ENCODE measurements at regions not wholly inside any gene's neighbourhood (a gene's known extent, or its start where the extent isn't known, plus 50 kb on each side); places are given as distances from the start of the nearest gene placed in this dataset.

GRCh38 chr12:42804928-42805327, 215.4 kb upstream of the PRICKLE1 start:
- no peak overlapping the region for H3K27ac ChIP-seq (ENCODE audit: low read depth, low read length)
- no peak for DNase-seq
- H3K27ac Mint-ChIP-seq, result no peak overlapping the region
- H3K36me3 Mint-ChIP-seq, result no peaks in the 10 kb centered on the region
- no peak overlapping the region for H3K4me3 Mint-ChIP-seq
- no peak overlapping the region for H3K4me3 ChIP-seq (ENCODE audit: low read length)
- H3K27me3 Mint-ChIP-seq, result no peaks in the 10 kb centered on the region
- POLR2A ChIA-PET, result no interaction called here
- H3K9me3 Mint-ChIP-seq, result peaks cover 0 to 2% (median 0%) of the 10 kb centered on the region in 11 donors
- H3K4me1 Mint-ChIP-seq, result no peaks in the 10 kb centered on the region
- H3K36me3 ChIP-seq (ENCODE audit: control insufficient read depth in 2 of 3, insufficient read depth in 3 of 3, low read length in 3 of 3), result no peaks in the 10 kb centered on the region
- ATAC-seq, result no peak
- intact Hi-C loops (cut with micrococcal nuclease), result no loop called here
- no peaks in the 10 kb centered on the region for H3K27me3 ChIP-seq (ENCODE audit: control insufficient read depth in 2 of 2, insufficient read depth in 2 of 2, low read length in 2 of 2)
- H3K4me1 ChIP-seq (ENCODE audit: control insufficient read depth in 2 of 2, insufficient read depth in 2 of 2, low read length in 2 of 2), result no peaks in the 10 kb centered on the region
- no peaks in the 10 kb centered on the region for H3K9me3 ChIP-seq (ENCODE audit: control insufficient read depth in 2 of 3, low read length in 3 of 3)
- CTCF ChIA-PET, result no interaction called here

DNA sequence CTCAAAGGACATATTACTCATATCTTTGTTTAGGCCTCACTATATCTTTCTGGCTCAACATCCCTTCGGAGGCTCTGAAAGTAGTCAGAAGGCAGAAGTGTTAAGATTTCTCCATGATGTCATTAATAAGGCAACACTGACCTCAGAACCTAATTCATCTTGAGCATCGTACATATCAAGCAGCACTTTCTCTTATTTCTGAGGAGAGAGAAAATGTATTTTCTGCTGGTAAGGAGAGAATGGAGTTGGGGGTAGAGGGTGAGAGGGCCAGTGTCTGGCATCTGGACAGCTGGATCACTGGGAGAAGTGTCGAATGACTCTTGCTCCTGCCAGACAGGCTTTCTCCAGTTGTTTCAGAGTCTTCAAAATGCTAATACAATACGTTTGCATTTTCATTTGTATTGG, 213.2 kb upstream of the PRICKLE1 start:
- ATAC-seq, result no peak
- no peak overlapping the region for H3K4me3 Mint-ChIP-seq
- no peaks in the 10 kb centered on the region for H3K27me3 Mint-ChIP-seq
- no peaks in the 10 kb centered on the region for H3K9me3 ChIP-seq (ENCODE audit: control insufficient read depth in 2 of 3, low read length in 3 of 3)
- no peak overlapping the region for H3K27ac Mint-ChIP-seq
- ChIA-PET CTCF (no interaction called here), POLR2A (no interaction called here)
- no peaks in the 10 kb centered on the region for H3K27me3 ChIP-seq (ENCODE audit: control insufficient read depth in 2 of 2, insufficient read depth in 2 of 2, low read length in 2 of 2)
- intact Hi-C loops (cut with micrococcal nuclease), result no loop called here
- no peak overlapping the region for H3K4me3 ChIP-seq (ENCODE audit: low read length)
- H3K4me1 ChIP-seq (ENCODE audit: control insufficient read depth in 2 of 2, insufficient read depth in 2 of 2, low read length in 2 of 2), result no peaks in the 10 kb centered on the region
- H3K27ac ChIP-seq (ENCODE audit: low read depth, low read length), result no peak overlapping the region
- H3K36me3 ChIP-seq (ENCODE audit: control insufficient read depth in 2 of 3, insufficient read depth in 3 of 3, low read length in 3 of 3), result no peaks in the 10 kb centered on the region
- DNase-seq, result no peak
- no peaks in the 10 kb centered on the region for H3K36me3 Mint-ChIP-seq
- H3K4me1 Mint-ChIP-seq, result no peaks in the 10 kb centered on the region
- H3K9me3 Mint-ChIP-seq, result peaks cover 0 to 7% (median 0%) of the 10 kb centered on the region in 11 donors

DNA sequence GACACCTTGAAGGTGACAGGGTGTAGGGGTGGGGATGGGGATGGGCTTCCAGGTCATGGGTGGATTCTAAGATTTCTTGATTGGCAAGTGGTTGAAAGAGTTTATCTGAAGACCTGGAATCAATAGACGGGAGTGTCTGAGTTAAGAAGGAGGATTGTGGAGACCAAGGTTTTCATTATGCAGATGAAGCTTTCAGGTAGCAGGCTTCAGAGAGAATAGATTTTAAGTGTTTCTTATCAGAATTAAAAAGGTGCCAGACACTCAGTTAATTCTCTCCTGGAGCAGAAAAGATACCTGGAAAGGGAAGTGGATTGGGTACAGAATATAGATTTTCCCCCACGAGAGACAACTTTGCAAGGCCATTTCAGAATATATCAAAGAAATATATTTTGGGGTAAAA, 211.7 kb upstream of the PRICKLE1 start:
- ChIA-PET CTCF (no interaction called here), POLR2A (no interaction called here)
- no peaks in the 10 kb centered on the region for H3K27me3 ChIP-seq (ENCODE audit: control insufficient read depth in 2 of 2, insufficient read depth in 2 of 2, low read length in 2 of 2)
- no peak overlapping the region for H3K4me3 Mint-ChIP-seq
- H3K4me1 ChIP-seq (ENCODE audit: control insufficient read depth in 2 of 2, insufficient read depth in 2 of 2, low read length in 2 of 2), result no peaks in the 10 kb centered on the region
- H3K36me3 ChIP-seq (ENCODE audit: control insufficient read depth in 2 of 3, insufficient read depth in 3 of 3, low read length in 3 of 3), result no peaks in the 10 kb centered on the region
- H3K4me1 Mint-ChIP-seq, result no peaks in the 10 kb centered on the region
- H3K9me3 ChIP-seq (ENCODE audit: control insufficient read depth in 2 of 3, low read length in 3 of 3), result no peaks in the 10 kb centered on the region
- peaks cover 0 to 7% (median 0%) of the 10 kb centered on the region in 11 donors for H3K9me3 Mint-ChIP-seq
- H3K27ac ChIP-seq (ENCODE audit: low read depth, low read length), result no peak overlapping the region
- intact Hi-C loops (cut with micrococcal nuclease), result no loop called here
- ATAC-seq, result no peak
- H3K4me3 ChIP-seq (ENCODE audit: low read length), result no peak overlapping the region
- DNase-seq, result no peak
- H3K27ac Mint-ChIP-seq, result no peak overlapping the region
- no peaks in the 10 kb centered on the region for H3K27me3 Mint-ChIP-seq
- no peaks in the 10 kb centered on the region for H3K36me3 Mint-ChIP-seq

DNA sequence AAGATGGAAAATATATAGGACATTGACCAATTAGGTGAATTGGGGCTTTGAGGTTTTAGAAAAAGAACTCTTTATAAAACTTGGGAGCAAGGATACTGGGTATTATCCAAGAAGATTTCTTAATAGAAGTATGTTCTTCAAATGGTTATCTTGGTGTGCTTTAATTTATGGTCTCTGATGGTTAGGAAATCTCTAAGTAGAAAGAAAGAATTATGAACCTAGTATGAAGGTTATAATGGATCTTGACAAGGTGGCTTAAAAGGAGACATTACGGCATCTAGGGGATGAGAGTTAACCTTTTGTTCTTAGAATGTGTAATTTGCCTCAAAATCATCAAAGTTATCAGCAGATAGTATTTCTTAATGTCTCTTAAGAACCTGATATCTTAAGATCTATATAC, 210.4 kb upstream of the PRICKLE1 start:
- H3K27me3 ChIP-seq (ENCODE audit: control insufficient read depth in 2 of 2, insufficient read depth in 2 of 2, low read length in 2 of 2), result no peaks in the 10 kb centered on the region
- Mint-ChIP-seq H3K27ac (no peak overlapping the region), H3K4me3 (no peak overlapping the region), H3K36me3 (no peaks in the 10 kb centered on the region), H3K9me3 (peaks cover 0 to 7% (median 1%) of the 10 kb centered on the region in 11 donors), H3K4me1 (no peaks in the 10 kb centered on the region), H3K27me3 (no peaks in the 10 kb centered on the region)
- intact Hi-C loops (cut with micrococcal nuclease), result no loop called here
- ChIA-PET POLR2A (no interaction called here), CTCF (no interaction called here)
- H3K36me3 ChIP-seq (ENCODE audit: control insufficient read depth in 2 of 3, insufficient read depth in 3 of 3, low read length in 3 of 3), result no peaks in the 10 kb centered on the region
- DNase-seq (no peak), ATAC-seq (no peak)
- no peak overlapping the region for H3K4me3 ChIP-seq (ENCODE audit: low read length)
- no peaks in the 10 kb centered on the region for H3K9me3 ChIP-seq (ENCODE audit: control insufficient read depth in 2 of 3, low read length in 3 of 3)
- H3K4me1 ChIP-seq (ENCODE audit: control insufficient read depth in 2 of 2, insufficient read depth in 2 of 2, low read length in 2 of 2), result no peaks in the 10 kb centered on the region
- H3K27ac ChIP-seq (ENCODE audit: low read depth, low read length), result no peak overlapping the region

- CTCF ChIA-PET, result no interaction called here
- H3K4me3 ChIP-seq (ENCODE audit: low read length), result no peak overlapping the region
- no peaks in the 10 kb centered on the region for H3K36me3 ChIP-seq (ENCODE audit: control insufficient read depth in 2 of 3, insufficient read depth in 3 of 3, low read length in 3 of 3)
- Mint-ChIP-seq H3K9me3 (peaks cover 0 to 7% (median 0%) of the 10 kb centered on the region in 11 donors), H3K27ac (no peak overlapping the region), H3K27me3 (no peaks in the 10 kb centered on the region), H3K36me3 (no peaks in the 10 kb centered on the region), H3K4me3 (no peak overlapping the region), H3K4me1 (no peaks in the 10 kb centered on the region)
- no peaks in the 10 kb centered on the region for H3K9me3 ChIP-seq (ENCODE audit: control insufficient read depth in 2 of 3, low read length in 3 of 3)
- H3K27ac ChIP-seq (ENCODE audit: low read depth, low read length), result no peak overlapping the region
- POLR2A ChIA-PET, result no interaction called here
- ATAC-seq (no peak), DNase-seq (no peak)
- no peaks in the 10 kb centered on the region for H3K27me3 ChIP-seq (ENCODE audit: control insufficient read depth in 2 of 2, insufficient read depth in 2 of 2, low read length in 2 of 2)
- H3K4me1 ChIP-seq (ENCODE audit: control insufficient read depth in 2 of 2, insufficient read depth in 2 of 2, low read length in 2 of 2), result no peaks in the 10 kb centered on the region
- intact Hi-C loops (cut with micrococcal nuclease), result no loop called here
Measured at GRCh38 chr12:42798811-42799438, 209.4 kb upstream of the PRICKLE1 start.

- Mint-ChIP-seq H3K27ac (no peak overlapping the region), H3K4me3 (no peak overlapping the region)
- intact Hi-C loops (cut with micrococcal nuclease), result no loop called here
Measured at GRCh38 chr12:42794806-42795205, 205.3 kb upstream of the PRICKLE1 start.

GRCh38 chr12:42793166-42793565, 203.6 kb upstream of the PRICKLE1 start:
- ATAC-seq (no peak), DNase-seq (no peak)
- H3K4me1 Mint-ChIP-seq, result no peaks in the 10 kb centered on the region
- H3K36me3 Mint-ChIP-seq, result no peaks in the 10 kb centered on the region
- no peaks in the 10 kb centered on the region for H3K27me3 ChIP-seq (ENCODE audit: control insufficient read depth in 2 of 2, insufficient read depth in 2 of 2, low read length in 2 of 2)
- H3K4me1 ChIP-seq (ENCODE audit: control insufficient read depth in 2 of 2, insufficient read depth in 2 of 2, low read length in 2 of 2), result no peaks in the 10 kb centered on the region
- POLR2A ChIA-PET, result no interaction called here
- H3K27me3 Mint-ChIP-seq, result no peaks in the 10 kb centered on the region
- CTCF ChIA-PET, result no interaction called here
- H3K9me3 Mint-ChIP-seq, result peaks cover 0 to 6% (median 2%) of the 10 kb centered on the region in 11 donors
- H3K4me3 Mint-ChIP-seq, result no peak overlapping the region
- H3K4me3 ChIP-seq (ENCODE audit: low read length), result no peak overlapping the region
- no peaks in the 10 kb centered on the region for H3K9me3 ChIP-seq (ENCODE audit: control insufficient read depth in 2 of 3, low read length in 3 of 3)
- no peaks in the 10 kb centered on the region for H3K36me3 ChIP-seq (ENCODE audit: control insufficient read depth in 2 of 3, insufficient read depth in 3 of 3, low read length in 3 of 3)
- intact Hi-C loops (cut with micrococcal nuclease), result no loop called here
- H3K27ac Mint-ChIP-seq, result no peak overlapping the region
- H3K27ac ChIP-seq (ENCODE audit: low read depth, low read length), result no peak overlapping the region

More at GRCh38 chr12:42794806-42795205, 205.3 kb upstream of the PRICKLE1 start:
- H3K27me3 ChIP-seq (ENCODE audit: control insufficient read depth in 2 of 2, insufficient read depth in 2 of 2, low read length in 2 of 2), result no peaks in the 10 kb centered on the region
- no peaks in the 10 kb centered on the region for H3K36me3 ChIP-seq (ENCODE audit: control insufficient read depth in 2 of 3, insufficient read depth in 3 of 3, low read length in 3 of 3)
- Mint-ChIP-seq H3K4me1 (no peaks in the 10 kb centered on the region), H3K27me3 (no peaks in the 10 kb centered on the region), H3K9me3 (peaks cover 0 to 7% (median 2%) of the 10 kb centered on the region in 11 donors), H3K36me3 (no peaks in the 10 kb centered on the region)
- ATAC-seq, result no peak
- DNase-seq, result no peak
- POLR2A ChIA-PET, result no interaction called here
- no peak overlapping the region for H3K4me3 ChIP-seq (ENCODE audit: low read length)
- H3K27ac ChIP-seq (ENCODE audit: low read depth, low read length), result no peak overlapping the region
- no peaks in the 10 kb centered on the region for H3K4me1 ChIP-seq (ENCODE audit: control insufficient read depth in 2 of 2, insufficient read depth in 2 of 2, low read length in 2 of 2)
- CTCF ChIA-PET, result no interaction called here
- no peaks in the 10 kb centered on the region for H3K9me3 ChIP-seq (ENCODE audit: control insufficient read depth in 2 of 3, low read length in 3 of 3)
